ENCODE measurements at regions not wholly inside any gene's neighbourhood (a gene's known extent, or its start where the extent isn't known, plus 50 kb on each side); places are given as distances from the start of the nearest gene placed in this dataset.

DNA sequence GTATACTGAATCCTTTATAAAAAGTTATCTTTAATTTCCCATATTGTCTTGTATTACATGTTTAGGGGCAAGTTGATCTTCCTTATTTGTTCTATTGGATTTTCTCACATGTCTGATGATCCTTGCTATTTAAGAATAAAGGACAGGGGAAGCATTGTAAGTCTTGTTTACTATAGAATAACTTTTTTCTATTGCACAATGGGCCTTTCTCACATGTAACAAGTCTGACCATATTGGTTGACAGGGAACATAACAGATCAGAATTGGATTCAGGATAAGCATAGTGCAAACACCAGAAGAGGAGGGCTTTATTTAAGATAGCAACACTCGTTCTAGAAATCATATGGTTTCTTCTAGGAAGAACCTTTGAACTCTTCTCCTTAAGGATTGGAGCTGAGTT lies 257.9 kb upstream of the RBMS3 start:
- TF ChIP-seq, protein P1, sequence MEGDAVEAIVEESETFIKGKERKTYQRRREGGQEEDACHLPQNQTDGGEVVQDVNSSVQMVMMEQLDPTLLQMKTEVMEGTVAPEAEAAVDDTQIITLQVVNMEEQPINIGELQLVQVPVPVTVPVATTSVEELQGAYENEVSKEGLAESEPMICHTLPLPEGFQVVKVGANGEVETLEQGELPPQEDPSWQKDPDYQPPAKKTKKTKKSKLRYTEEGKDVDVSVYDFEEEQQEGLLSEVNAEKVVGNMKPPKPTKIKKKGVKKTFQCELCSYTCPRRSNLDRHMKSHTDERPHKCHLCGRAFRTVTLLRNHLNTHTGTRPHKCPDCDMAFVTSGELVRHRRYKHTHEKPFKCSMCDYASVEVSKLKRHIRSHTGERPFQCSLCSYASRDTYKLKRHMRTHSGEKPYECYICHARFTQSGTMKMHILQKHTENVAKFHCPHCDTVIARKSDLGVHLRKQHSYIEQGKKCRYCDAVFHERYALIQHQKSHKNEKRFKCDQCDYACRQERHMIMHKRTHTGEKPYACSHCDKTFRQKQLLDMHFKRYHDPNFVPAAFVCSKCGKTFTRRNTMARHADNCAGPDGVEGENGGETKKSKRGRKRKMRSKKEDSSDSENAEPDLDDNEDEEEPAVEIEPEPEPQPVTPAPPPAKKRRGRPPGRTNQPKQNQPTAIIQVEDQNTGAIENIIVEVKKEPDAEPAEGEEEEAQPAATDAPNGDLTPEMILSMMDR (conservative IDR thresholded peaks at IDR 0.05; ENCODE audit: low read length) = no peak
- TF ChIP-seq EZH2phosphoT487 (IDR thresholded peaks at IDR 0.05; ENCODE audit: borderline replicate concordance, low read depth, low read length) = no peak

Measured in OCI-LY7 (cell line).